ENCODE measurements at regions not wholly inside any gene's neighbourhood (a gene's known extent, or its start where the extent isn't known, plus 50 kb on each side); places are given as distances from the start of the nearest gene placed in this dataset.

DNA sequence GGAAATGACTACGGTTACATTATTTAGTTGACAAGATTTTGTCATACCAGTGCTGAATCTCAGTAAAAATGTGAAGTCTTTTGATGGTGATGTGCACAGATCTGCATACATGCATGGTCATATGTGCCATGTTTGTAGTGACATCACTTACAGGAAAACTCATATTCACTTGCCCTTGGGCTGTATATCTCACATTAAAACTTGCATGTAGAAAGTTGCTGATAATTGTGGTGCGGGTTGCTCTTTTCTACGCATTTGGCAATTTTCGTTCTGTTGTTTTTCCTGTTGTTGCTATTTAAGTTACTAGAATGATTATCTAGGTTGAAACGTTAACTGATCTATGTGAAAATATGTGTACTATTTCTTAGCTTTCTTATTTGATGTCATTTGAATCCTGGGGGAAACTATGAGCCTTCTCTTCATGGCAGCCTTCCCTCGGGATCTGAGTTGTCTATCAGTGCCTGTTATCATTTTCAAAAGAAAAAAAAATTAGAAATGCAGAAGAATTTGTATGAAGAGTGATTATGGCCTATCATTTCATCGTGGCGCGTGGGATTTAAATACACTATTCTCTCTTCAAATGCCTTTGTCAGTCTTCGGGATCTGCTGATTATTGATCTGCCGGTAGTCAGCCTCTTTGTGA, 296.6 kb downstream of the TMX3 start:
- Histone ChIP-seq H3K27me3 (no peaks in the 10 kb centered on the region), H3K4me1 (no peaks in the 10 kb centered on the region), H3K9me3 (peaks cover 0 to 4% (median 0%) of the 10 kb centered on the region in 4 donors), H3K4me3 (no peak overlapping the region), H3K36me3 (no peaks in the 10 kb centered on the region), H3K27ac (no peak overlapping the region)
- TF ChIP-seq, protein P1, sequence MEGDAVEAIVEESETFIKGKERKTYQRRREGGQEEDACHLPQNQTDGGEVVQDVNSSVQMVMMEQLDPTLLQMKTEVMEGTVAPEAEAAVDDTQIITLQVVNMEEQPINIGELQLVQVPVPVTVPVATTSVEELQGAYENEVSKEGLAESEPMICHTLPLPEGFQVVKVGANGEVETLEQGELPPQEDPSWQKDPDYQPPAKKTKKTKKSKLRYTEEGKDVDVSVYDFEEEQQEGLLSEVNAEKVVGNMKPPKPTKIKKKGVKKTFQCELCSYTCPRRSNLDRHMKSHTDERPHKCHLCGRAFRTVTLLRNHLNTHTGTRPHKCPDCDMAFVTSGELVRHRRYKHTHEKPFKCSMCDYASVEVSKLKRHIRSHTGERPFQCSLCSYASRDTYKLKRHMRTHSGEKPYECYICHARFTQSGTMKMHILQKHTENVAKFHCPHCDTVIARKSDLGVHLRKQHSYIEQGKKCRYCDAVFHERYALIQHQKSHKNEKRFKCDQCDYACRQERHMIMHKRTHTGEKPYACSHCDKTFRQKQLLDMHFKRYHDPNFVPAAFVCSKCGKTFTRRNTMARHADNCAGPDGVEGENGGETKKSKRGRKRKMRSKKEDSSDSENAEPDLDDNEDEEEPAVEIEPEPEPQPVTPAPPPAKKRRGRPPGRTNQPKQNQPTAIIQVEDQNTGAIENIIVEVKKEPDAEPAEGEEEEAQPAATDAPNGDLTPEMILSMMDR (IDR thresholded peaks at IDR 0.05) = no peak
- WGBS, 2 donors = 86 to 87% methylated on average over 11 of the region's 11 CpGs
- DNase-seq (ENCODE audit: low spot score in 2 of 2) = no peak

DNA sequence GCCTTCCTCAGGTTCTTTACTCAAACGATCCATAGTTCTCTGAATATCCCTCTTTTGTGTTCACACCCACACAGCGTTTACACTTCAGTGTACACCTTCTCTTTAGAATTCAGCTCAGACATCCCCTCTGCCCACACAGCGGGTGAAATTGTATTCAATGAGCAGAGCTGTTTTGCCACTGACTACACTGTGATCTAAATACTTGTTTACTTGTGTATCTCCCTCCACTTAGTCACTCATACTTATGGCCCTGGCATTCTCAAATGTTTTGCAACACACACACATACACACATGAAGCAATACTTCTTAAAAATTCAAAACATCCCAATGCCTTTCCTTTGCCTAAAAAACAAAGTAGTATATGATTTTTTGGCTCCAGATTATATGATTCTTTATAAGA, 297.1 kb downstream of the TMX3 start:
- no peaks in the 10 kb centered on the region for H3K27me3 ChIP-seq
- DNase-seq (ENCODE audit: low spot score in 2 of 2) = no peak
- TF ChIP-seq POLR2A (IDR thresholded peaks at IDR 0.05) (no peak), EP300 (IDR thresholded peaks at IDR 0.05) (no peak)
- TF ChIP-seq, protein P1 (IDR thresholded peaks at IDR 0.05) = no peak
- no peaks in the 10 kb centered on the region for H3K4me1 ChIP-seq
- no peaks in the 10 kb centered on the region for H3K36me3 ChIP-seq
- peaks cover 0 to under 1% (median 0%) of the 10 kb centered on the region in 4 donors for H3K9me3 ChIP-seq
- H3K4me3 ChIP-seq = no peak overlapping the region
- WGBS, 2 donors = 64 to 70% methylated on average over 3 of the region's 3 CpGs
- no peak overlapping the region for H3K27ac ChIP-seq

DNA sequence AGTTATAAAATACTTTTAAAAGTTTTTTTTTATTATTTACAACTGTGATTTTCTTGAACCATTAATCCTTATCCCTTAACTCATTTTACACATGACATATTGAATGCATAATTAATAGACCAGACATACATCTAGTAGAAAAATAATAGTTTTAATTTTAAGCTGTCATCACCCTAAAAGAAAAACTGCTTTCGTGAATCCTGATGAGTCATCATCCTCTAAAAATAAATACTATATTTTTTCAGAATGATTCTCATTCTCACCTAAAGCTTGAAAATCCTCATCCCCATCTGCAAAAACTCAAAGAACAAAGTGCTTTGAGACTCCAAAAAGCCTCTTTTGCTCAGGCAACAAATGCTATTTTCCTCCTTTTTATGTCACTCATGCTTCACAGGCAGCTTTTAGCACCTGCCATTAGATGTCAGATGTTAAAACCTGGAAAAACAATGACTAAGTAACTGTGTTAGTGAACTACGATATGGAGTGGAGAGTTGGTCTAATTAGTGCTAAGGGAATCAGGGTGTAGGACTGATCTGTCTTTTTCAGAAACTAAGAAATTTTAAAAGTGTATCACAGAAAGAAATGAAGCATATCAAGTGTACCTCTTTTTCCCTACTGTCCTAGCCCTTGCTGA, 297.6 kb downstream of the TMX3 start:
- no peaks in the 10 kb centered on the region for H3K9me3 ChIP-seq
- 40 to 41% methylated on average over 2 of the region's 2 CpGs for WGBS, 2 donors
- no peaks in the 10 kb centered on the region for H3K27me3 ChIP-seq
- no peak for DNase-seq (ENCODE audit: low spot score in 2 of 2)
- TF ChIP-seq, protein P1 (IDR thresholded peaks at IDR 0.05) = no peak
- no peak for TF ChIP-seq POLR2A (IDR thresholded peaks at IDR 0.05)
- no peaks in the 10 kb centered on the region for H3K36me3 ChIP-seq
- H3K4me1 ChIP-seq = no peaks in the 10 kb centered on the region
- H3K4me3 ChIP-seq = no peak overlapping the region
- H3K27ac ChIP-seq = no peak overlapping the region

DNA sequence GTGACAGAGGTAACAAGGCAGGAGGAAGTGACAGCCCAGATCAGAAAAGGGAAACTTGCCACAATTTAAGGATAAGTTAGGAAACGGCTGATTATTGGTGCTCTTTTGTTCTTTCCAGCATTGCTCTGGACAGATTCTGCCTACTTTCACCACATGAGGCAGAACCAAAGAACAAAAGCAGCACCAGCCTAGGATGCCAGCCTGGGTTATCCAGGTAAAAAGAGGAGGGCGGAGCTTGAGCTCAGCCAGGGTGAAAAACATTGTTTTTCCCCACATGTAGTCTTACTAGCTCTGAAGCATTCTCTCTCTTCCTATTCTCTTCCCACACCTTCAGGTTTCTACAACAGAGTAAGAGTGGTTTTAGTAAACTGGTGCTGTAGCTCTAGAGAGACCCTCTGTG, 300.5 kb downstream of the TMX3 start:
- no peak for TF ChIP-seq EP300 (IDR thresholded peaks at IDR 0.05)
- TF ChIP-seq, protein P1 (IDR thresholded peaks at IDR 0.05) = no peak
- no peak for TF ChIP-seq POLR2A (IDR thresholded peaks at IDR 0.05)
- no peak for DNase-seq (ENCODE audit: low spot score in 2 of 2)
- H3K27ac ChIP-seq = no peak overlapping the region
- H3K9me3 ChIP-seq = no peaks in the 10 kb centered on the region
- H3K4me1 ChIP-seq = no peaks in the 10 kb centered on the region
- H3K27me3 ChIP-seq = no peaks in the 10 kb centered on the region
- 79 to 85% methylated on average over 2 of the region's 2 CpGs for WGBS, 2 donors
- H3K36me3 ChIP-seq = no peaks in the 10 kb centered on the region
- H3K4me3 ChIP-seq = no peak overlapping the region

DNA sequence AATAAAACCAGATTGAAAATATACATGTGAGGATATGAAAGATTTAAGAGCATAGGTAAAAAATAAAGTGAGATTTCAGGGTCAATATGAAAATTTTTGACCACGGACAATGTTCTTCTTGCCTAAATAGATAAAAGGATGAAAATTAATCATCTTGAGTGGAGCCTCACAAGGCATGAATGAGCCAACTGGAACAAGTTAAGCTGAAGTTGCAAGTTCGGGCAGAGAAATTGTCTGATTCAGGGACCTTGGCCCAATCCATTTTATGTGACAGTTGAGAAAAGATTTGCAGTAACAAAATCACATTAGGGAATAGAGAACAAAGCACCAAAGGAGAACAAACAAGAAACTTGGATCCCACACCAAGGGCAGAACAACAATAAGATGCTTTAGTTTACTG, 305.3 kb downstream of the TMX3 start:
- 67 to 81% methylated on average over 2 of the region's 2 CpGs for WGBS, 2 donors

More for the DNA sequence above, 305.3 kb downstream of the TMX3 start:
- Histone ChIP-seq H3K4me1 (no peaks in the 10 kb centered on the region), H3K27me3 (no peaks in the 10 kb centered on the region), H3K36me3 (no peaks in the 10 kb centered on the region), H3K27ac (no peak overlapping the region), H3K9me3 (peaks cover 0 to under 1% (median 0%) of the 10 kb centered on the region in 4 donors), H3K4me3 (no peak overlapping the region)
- DNase-seq (ENCODE audit: low spot score in 2 of 2) = no peak
- TF ChIP-seq, protein P1 (IDR thresholded peaks at IDR 0.05) = no peak
- no peak for TF ChIP-seq POLR2A (IDR thresholded peaks at IDR 0.05)
- TF ChIP-seq EP300 (IDR thresholded peaks at IDR 0.05) = no peak
